Liver (tissue), 3 donors: ENCODE measurements at regions not wholly inside any gene's neighbourhood (a gene's known extent, or its start where the extent isn't known, plus 50 kb on each side); places are given as distances from the start of the nearest gene placed in this dataset.

Experiments used
- EGR1 ChIP-seq, 2 donors: IDR thresholded peaks; 2 replicates each; pipeline ENCODE4 v1.6.1; 2016 to 2018; ENCODE audit warnings: antibody characterized with exemption in 2 of 2, low read depth in 2 of 2
- RAD21 ChIP-seq, 2 donors: IDR thresholded peaks; 2 replicates each; pipeline ENCODE4 v1.6.1; 2016; ENCODE audit warnings: antibody characterized with exemption in 2 of 2, mild to moderate bottlenecking in 2 of 2
- TF ChIP-seq, protein P1 (sequence below): IDR thresholded peaks from 2 replicates; pipeline ENCODE4 v1.6.1; 2016; ENCODE audit warnings: antibody characterized with exemption, mild to moderate bottlenecking
- TF ChIP-seq, protein P2 (sequence below): fragments of 150-350 bp; IDR thresholded peaks from 2 replicates; pipeline ENCODE4 v1.5.1; 2017; ENCODE audit warnings: improper control_type of control experiment, low read depth, low read length; ENCODE audit not compliant: missing input control
- TF ChIP-seq, protein P3 (sequence below): IDR thresholded peaks from 2 replicates; pipeline ENCODE4 v1.6.1; 2016; ENCODE audit warnings: antibody characterized with exemption
- TF ChIP-seq, protein P4 (sequence below): IDR thresholded peaks from 2 replicates; pipeline ENCODE4 v1.6.1; 2016; ENCODE audit warnings: antibody characterized with exemption
- donor health status: healthy.
- donor health status: healthy.

DNA sequence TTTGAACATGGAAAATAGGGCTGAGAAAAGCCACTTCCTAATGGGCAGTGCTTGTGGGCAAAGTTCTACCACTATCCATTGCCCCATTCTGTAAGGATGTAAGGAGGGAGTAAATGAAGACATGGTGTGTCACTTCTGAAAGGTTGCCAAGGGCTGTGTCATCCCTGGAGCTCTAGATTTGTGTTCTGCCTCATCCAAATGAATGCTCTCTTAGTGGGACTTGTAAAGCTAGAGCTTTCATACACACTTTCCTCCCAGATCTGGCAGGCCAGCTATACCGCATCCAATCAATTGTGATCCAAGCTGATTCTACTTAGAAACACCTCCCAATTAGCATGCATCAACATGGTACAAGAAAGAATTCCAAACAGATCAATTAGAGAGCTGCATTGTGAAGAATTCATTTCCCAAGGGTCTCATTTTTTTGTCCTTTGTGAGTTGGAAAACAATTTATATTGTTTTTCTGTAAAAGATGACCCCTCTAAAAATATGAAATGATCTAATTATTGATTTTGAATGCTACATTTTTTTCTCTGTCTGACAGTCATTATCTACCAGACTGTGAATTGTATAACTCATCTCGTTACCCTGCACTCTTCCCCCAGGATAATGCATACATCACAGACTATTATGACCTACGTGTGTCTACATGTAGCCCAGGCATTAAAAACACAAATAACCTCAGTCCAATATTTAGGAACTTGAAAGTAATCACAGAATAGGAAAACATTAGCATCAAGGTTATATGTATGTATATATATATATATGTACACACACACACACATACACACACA lies 117.1 kb upstream of the DUSP10 start:
- TF ChIP-seq, protein P1, sequence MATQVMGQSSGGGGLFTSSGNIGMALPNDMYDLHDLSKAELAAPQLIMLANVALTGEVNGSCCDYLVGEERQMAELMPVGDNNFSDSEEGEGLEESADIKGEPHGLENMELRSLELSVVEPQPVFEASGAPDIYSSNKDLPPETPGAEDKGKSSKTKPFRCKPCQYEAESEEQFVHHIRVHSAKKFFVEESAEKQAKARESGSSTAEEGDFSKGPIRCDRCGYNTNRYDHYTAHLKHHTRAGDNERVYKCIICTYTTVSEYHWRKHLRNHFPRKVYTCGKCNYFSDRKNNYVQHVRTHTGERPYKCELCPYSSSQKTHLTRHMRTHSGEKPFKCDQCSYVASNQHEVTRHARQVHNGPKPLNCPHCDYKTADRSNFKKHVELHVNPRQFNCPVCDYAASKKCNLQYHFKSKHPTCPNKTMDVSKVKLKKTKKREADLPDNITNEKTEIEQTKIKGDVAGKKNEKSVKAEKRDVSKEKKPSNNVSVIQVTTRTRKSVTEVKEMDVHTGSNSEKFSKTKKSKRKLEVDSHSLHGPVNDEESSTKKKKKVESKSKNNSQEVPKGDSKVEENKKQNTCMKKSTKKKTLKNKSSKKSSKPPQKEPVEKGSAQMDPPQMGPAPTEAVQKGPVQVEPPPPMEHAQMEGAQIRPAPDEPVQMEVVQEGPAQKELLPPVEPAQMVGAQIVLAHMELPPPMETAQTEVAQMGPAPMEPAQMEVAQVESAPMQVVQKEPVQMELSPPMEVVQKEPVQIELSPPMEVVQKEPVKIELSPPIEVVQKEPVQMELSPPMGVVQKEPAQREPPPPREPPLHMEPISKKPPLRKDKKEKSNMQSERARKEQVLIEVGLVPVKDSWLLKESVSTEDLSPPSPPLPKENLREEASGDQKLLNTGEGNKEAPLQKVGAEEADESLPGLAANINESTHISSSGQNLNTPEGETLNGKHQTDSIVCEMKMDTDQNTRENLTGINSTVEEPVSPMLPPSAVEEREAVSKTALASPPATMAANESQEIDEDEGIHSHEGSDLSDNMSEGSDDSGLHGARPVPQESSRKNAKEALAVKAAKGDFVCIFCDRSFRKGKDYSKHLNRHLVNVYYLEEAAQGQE: no peak
- TF ChIP-seq, protein P2, sequence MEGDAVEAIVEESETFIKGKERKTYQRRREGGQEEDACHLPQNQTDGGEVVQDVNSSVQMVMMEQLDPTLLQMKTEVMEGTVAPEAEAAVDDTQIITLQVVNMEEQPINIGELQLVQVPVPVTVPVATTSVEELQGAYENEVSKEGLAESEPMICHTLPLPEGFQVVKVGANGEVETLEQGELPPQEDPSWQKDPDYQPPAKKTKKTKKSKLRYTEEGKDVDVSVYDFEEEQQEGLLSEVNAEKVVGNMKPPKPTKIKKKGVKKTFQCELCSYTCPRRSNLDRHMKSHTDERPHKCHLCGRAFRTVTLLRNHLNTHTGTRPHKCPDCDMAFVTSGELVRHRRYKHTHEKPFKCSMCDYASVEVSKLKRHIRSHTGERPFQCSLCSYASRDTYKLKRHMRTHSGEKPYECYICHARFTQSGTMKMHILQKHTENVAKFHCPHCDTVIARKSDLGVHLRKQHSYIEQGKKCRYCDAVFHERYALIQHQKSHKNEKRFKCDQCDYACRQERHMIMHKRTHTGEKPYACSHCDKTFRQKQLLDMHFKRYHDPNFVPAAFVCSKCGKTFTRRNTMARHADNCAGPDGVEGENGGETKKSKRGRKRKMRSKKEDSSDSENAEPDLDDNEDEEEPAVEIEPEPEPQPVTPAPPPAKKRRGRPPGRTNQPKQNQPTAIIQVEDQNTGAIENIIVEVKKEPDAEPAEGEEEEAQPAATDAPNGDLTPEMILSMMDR: no peak
- TF ChIP-seq, protein P3, sequence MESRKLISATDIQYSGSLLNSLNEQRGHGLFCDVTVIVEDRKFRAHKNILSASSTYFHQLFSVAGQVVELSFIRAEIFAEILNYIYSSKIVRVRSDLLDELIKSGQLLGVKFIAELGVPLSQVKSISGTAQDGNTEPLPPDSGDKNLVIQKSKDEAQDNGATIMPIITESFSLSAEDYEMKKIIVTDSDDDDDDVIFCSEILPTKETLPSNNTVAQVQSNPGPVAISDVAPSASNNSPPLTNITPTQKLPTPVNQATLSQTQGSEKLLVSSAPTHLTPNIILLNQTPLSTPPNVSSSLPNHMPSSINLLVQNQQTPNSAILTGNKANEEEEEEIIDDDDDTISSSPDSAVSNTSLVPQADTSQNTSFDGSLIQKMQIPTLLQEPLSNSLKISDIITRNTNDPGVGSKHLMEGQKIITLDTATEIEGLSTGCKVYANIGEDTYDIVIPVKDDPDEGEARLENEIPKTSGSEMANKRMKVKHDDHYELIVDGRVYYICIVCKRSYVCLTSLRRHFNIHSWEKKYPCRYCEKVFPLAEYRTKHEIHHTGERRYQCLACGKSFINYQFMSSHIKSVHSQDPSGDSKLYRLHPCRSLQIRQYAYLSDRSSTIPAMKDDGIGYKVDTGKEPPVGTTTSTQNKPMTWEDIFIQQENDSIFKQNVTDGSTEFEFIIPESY: no peak
- no peak for TF ChIP-seq RAD21 (IDR thresholded peaks at IDR 0.05)
- TF ChIP-seq, protein P4, sequence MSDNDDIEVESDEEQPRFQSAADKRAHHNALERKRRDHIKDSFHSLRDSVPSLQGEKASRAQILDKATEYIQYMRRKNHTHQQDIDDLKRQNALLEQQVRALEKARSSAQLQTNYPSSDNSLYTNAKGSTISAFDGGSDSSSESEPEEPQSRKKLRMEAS: no peak
- TF ChIP-seq EGR1 (IDR thresholded peaks at IDR 0.05; ENCODE audit: low read depth in 2 of 2): no peak
